ENCODE measurements at regions not wholly inside any gene's neighbourhood (a gene's known extent, or its start where the extent isn't known, plus 50 kb on each side); places are given as distances from the start of the nearest gene placed in this dataset.
A peak's percentile ranks its signal among the peaks of the same experiment; 100 is the strongest.

DNA sequence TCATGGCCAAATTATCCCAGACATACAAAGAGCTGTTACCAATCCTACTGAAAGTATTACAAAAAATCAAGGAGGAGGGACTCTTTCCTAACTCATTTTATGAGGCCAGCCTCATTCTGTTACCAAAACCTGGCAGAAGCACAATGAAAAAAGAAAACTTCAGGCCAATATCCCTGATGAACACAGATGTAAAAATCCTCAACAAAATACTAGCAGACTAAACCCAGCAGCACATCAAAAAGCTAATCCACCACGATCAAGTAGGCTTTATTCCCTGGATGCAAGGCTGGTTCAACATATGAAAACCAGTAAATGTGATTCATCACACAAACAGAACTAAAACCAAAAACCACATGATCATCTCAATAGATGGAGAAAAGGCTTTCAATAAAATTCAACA is 109.2 kb downstream of the C6orf118 start:
- no peak for ATAC-seq
- no peaks in the 10 kb centered on the region for H3K9me3 ChIP-seq
- intact Hi-C loops (cut with DNase I): no loop called here
- DNase-seq: no peak
- TF ChIP-seq, protein P1, sequence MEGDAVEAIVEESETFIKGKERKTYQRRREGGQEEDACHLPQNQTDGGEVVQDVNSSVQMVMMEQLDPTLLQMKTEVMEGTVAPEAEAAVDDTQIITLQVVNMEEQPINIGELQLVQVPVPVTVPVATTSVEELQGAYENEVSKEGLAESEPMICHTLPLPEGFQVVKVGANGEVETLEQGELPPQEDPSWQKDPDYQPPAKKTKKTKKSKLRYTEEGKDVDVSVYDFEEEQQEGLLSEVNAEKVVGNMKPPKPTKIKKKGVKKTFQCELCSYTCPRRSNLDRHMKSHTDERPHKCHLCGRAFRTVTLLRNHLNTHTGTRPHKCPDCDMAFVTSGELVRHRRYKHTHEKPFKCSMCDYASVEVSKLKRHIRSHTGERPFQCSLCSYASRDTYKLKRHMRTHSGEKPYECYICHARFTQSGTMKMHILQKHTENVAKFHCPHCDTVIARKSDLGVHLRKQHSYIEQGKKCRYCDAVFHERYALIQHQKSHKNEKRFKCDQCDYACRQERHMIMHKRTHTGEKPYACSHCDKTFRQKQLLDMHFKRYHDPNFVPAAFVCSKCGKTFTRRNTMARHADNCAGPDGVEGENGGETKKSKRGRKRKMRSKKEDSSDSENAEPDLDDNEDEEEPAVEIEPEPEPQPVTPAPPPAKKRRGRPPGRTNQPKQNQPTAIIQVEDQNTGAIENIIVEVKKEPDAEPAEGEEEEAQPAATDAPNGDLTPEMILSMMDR (IDR thresholded peaks at IDR 0.05): no peak
- H3K27me3 ChIP-seq: no peaks in the 10 kb centered on the region
- no peak overlapping the region for H3K27ac ChIP-seq
- H3K4me3 ChIP-seq: no peak overlapping the region
- no peaks in the 10 kb centered on the region for H3K4me1 ChIP-seq
- no peaks in the 10 kb centered on the region for H3K36me3 ChIP-seq

DNA sequence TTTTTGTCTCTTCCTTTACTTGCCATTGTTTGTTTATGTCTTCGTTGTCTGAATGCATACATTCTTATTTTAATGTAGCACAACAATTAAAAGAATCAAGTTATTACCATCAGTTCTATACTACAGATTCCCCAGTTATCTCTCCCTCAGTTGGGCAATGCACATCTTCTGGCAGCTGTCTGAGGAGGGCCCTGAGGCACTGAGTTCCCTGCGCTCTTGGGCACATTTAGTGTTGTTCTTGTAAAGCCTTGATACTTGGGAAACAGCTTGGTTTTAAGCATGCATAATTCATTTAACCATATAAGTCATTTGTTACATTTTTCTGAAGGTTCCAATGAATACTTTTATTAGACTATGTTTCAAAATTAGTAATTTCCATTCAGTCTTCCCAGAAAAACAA is 117.9 kb downstream of the C6orf118 start:
- Histone ChIP-seq H3K9me3 (no peaks in the 10 kb centered on the region), H3K36me3 (no peaks in the 10 kb centered on the region), H3K4me1 (no peaks in the 10 kb centered on the region), H3K4me3 (no peak overlapping the region), H3K27ac (no peak overlapping the region), H3K27me3 (no peaks in the 10 kb centered on the region)
- DNase-seq: no peak
- ATAC-seq: no peak
- intact Hi-C loops (cut with DNase I): no loop called here
- TF ChIP-seq, protein P1 (IDR thresholded peaks at IDR 0.05): no peak

DNA sequence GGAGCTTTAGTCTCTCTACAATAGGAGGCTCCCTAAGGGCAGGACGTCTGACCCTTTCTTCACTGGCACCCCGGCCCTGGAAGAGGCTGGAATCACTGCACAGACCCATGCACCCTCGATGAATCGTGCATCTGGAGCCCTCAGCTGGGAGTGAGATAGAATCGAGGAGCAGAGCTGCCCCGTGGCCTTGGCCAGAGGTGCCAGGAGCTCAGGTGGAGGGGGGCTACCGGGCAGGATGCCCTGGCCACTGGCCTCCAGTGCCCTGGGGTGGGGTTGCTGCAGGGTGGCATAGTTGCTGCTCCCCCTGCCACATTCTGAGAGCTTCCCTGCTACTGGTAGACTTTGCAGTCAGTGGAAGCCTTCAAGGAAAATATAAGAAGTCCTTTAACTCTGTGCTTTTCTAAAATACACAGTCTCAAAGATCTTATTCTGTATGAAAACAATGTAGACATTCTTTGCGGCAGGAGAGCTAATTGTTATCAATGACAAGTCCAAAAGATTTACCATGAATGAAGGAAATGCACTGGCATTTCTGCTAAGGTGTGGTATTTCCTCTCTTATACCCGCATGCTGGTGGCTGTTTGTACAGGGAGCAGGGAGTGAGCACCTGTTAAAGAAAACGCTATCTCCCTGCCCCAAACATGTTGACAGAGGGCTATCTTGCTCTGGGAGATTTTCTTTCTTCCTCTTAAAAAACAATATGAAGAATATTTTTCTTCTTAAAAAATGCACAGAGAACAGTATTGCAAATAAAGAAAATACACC is 122.8 kb downstream of the C6orf118 start:
- ATAC-seq (peak; percentile 17), DNase-seq (no peak)
- H3K27ac ChIP-seq: no peak overlapping the region
- intact Hi-C loops (cut with DNase I): no loop called here
- H3K4me1 ChIP-seq: no peaks in the 10 kb centered on the region
- H3K9me3 ChIP-seq: no peaks in the 10 kb centered on the region
- no peaks in the 10 kb centered on the region for H3K27me3 ChIP-seq
- no peaks in the 10 kb centered on the region for H3K36me3 ChIP-seq
- TF ChIP-seq, protein P1 (IDR thresholded peaks at IDR 0.05): no peak
- H3K4me3 ChIP-seq: no peak overlapping the region

DNA sequence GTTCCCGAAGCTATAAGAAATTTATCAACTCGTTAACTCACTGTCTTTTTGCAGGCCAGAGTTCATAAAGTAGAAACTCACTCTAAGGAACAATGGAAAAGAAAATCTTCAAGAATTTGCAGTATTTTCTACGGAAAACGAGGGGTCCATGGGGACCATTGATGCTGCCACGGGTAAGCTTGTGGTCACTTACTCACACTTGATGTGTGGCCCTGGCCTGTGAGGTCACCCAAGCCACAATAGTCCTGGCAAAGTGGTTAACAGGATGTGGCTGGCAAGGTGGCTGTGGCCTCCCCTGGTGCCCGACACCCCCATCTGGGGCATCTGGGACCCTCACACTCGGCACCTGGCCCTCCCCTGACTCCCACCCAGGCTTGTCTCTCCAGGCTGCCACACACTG is 123.4 kb downstream of the C6orf118 start:
- Histone ChIP-seq H3K27me3 (no peaks in the 10 kb centered on the region), H3K9me3 (no peaks in the 10 kb centered on the region), H3K36me3 (no peaks in the 10 kb centered on the region), H3K4me3 (no peak overlapping the region), H3K27ac (no peak overlapping the region), H3K4me1 (no peaks in the 10 kb centered on the region)
- ATAC-seq: no peak
- intact Hi-C loops (cut with DNase I): no loop called here
- TF ChIP-seq, protein P1 (IDR thresholded peaks at IDR 0.05): no peak
- no peak for DNase-seq

DNA sequence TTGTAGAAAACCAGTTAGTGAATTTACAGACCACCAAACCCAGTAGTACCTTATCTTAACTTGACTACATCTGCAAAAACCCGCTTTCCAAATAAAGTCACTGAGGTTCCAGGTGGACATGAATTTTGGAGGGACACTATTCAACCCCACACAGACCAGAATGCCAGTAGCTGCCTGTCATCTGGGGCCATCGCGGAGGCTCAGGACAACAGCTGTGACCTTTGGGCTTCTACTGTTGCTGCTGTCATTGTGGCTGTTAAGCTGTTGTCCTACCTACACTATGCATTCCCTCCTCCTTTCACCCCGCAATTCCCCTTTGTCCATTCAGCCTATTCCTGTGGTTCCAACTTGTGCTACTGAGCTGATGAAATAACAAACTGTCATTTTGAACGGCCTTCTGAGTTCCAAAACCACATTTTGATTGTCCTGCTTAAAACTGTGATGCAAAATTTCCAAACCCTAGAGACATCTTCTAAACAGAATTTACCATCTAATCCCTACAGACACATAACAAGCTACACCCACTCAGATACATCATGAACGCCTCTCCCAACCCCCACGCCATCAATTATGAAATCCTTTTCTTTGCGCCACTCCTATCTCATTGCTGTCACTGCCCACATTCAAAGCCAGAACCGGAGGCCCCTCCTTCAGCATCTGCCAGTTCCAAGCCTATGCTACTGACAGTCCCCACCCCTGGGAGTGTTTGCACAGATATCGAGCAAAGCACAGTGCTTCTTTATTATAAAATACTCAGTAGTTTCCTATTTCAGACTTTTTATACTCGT is 125.0 kb downstream of the C6orf118 start:
- no peak overlapping the region for H3K27ac ChIP-seq
- no peaks in the 10 kb centered on the region for H3K36me3 ChIP-seq
- no peaks in the 10 kb centered on the region for H3K9me3 ChIP-seq
- TF ChIP-seq, protein P1 (IDR thresholded peaks at IDR 0.05): no peak
- no peaks in the 10 kb centered on the region for H3K27me3 ChIP-seq
- no peak overlapping the region for H3K4me3 ChIP-seq
- DNase-seq (no peak), ATAC-seq (no peak)
- no peaks in the 10 kb centered on the region for H3K4me1 ChIP-seq
- intact Hi-C loops (cut with DNase I): no loop called here
